ENCODE measurements at regions not wholly inside any gene's neighbourhood (a gene's known extent, or its start where the extent isn't known, plus 50 kb on each side); places are given as distances from the start of the nearest gene placed in this dataset.

- DNase-seq (ENCODE audit: low spot score) = no peak
These were observed 100.6 kb upstream of the MGMT start for GRCh38 chr10:129366450-129366849.

GRCh38 chr10:129369566-129369965 lies 97.5 kb upstream of the MGMT start:
- DNase-seq (ENCODE audit: low spot score) = no peak

GRCh38 chr10:129371541-129371940 lies 95.5 kb upstream of the MGMT start:
- DNase-seq (ENCODE audit: low spot score) = no peak

- no peak for DNase-seq (ENCODE audit: low spot score)
These were observed 94.9 kb upstream of the MGMT start for GRCh38 chr10:129372172-129372571.

- no peak for DNase-seq (ENCODE audit: low spot score)
These were observed 93.8 kb upstream of the MGMT start for GRCh38 chr10:129373231-129373630.

GRCh38 chr10:129373718-129374117 lies 93.3 kb upstream of the MGMT start:
- no peak for DNase-seq (ENCODE audit: low spot score)

- DNase-seq (ENCODE audit: low spot score) = no peak
These were observed 91.9 kb upstream of the MGMT start for GRCh38 chr10:129375171-129375570.

GRCh38 chr10:129375912-129376311 lies 91.1 kb upstream of the MGMT start:
- no peak for DNase-seq (ENCODE audit: low spot score)

GRCh38 chr10:129380279-129380678 lies 86.8 kb upstream of the MGMT start:
- no peak for DNase-seq (ENCODE audit: low spot score)

GRCh38 chr10:129381741-129382140 lies 85.3 kb upstream of the MGMT start:
- DNase-seq (ENCODE audit: low spot score) = no peak

- DNase-seq (ENCODE audit: low spot score) = no peak
These were observed 84.6 kb upstream of the MGMT start for GRCh38 chr10:129382401-129382800.

- DNase-seq (ENCODE audit: low spot score) = no peak
These were observed 83.4 kb upstream of the MGMT start for GRCh38 chr10:129383651-129384050.

GRCh38 chr10:129385600-129385999 lies 81.4 kb upstream of the MGMT start:
- DNase-seq (ENCODE audit: low spot score) = no peak

GRCh38 chr10:129386415-129387257 lies 80.4 kb upstream of the MGMT start:
- DNase-seq (ENCODE audit: low spot score) = no peak

- DNase-seq (ENCODE audit: low spot score) = no peak
These were observed 79.8 kb upstream of the MGMT start for GRCh38 chr10:129387258-129387525.

GRCh38 chr10:129388435-129388834 lies 78.6 kb upstream of the MGMT start:
- DNase-seq (ENCODE audit: low spot score) = no peak

GRCh38 chr10:129389194-129389593 lies 77.8 kb upstream of the MGMT start:
- no peak for DNase-seq (ENCODE audit: low spot score)

GRCh38 chr10:129390147-129390546 lies 76.9 kb upstream of the MGMT start:
- no peak for DNase-seq (ENCODE audit: low spot score)

- no peak for DNase-seq (ENCODE audit: low spot score)
These were observed 76.3 kb upstream of the MGMT start for GRCh38 chr10:129390726-129391125.

- DNase-seq (ENCODE audit: low spot score) = no peak
These were observed 75.6 kb upstream of the MGMT start for GRCh38 chr10:129391464-129391863.

GRCh38 chr10:129392855-129393254 lies 74.2 kb upstream of the MGMT start:
- DNase-seq (ENCODE audit: low spot score) = no peak

GRCh38 chr10:129393812-129394211 lies 73.2 kb upstream of the MGMT start:
- DNase-seq (ENCODE audit: low spot score) = no peak

GRCh38 chr10:129394518-129395328 lies 72.3 kb upstream of the MGMT start:
- DNase-seq (ENCODE audit: low spot score) = no peak
